ENCODE measurements at regions not wholly inside any gene's neighbourhood (a gene's known extent, or its start where the extent isn't known, plus 50 kb on each side); places are given as distances from the start of the nearest gene placed in this dataset.

DNA sequence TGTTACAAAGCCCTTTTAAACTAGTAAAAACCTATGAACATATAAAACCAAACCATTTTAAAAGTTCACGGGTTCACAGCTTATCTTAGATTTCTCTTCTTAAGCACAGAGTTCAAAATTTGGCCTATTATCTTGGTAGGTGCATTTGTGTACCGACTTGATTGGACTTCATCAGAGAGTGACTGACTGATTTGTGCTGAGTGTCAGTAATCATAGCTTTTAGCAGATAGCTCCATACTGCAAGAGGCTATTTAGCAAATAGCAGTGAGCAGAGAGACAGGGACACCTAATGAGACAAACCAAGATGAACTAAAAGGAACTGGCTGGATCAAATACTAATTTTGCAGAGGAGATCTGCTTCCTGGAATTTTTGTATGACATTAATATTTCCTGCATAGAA lies 274.5 kb downstream of the PRR16 start:
- no peaks in the 10 kb centered on the region for H3K9me3 Mint-ChIP-seq
- no peaks in the 10 kb centered on the region for H3K36me3 Mint-ChIP-seq
- no peak overlapping the region for H3K27ac Mint-ChIP-seq
- no peak for ATAC-seq
- H3K4me1 Mint-ChIP-seq = no peaks in the 10 kb centered on the region
- H3K4me3 Mint-ChIP-seq = no peak overlapping the region
- no peaks in the 10 kb centered on the region for H3K27me3 Mint-ChIP-seq

DNA sequence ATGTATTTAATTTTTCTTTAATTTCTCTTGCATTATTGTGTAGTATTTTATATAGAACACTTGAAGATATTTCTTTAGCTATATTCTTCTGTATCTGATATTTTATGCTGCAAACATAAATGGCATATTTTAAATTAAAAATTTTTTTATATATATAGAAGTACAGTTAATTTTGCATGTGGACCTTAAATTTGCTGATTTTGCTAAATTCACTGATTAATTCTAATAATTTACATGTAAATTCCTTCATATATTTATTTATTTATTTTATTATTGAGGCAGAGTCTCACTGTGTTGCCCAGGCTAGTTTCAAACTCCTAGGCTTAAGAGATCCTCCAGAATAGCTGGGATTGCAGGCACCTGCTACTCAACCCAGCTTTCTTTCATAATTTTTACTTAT lies 276.9 kb downstream of the PRR16 start:
- Mint-ChIP-seq H3K36me3 (no peaks in the 10 kb centered on the region), H3K27me3 (no peaks in the 10 kb centered on the region), H3K4me3 (no peak overlapping the region), H3K27ac (no peak overlapping the region), H3K9me3 (no peaks in the 10 kb centered on the region), H3K4me1 (no peaks in the 10 kb centered on the region)
- ATAC-seq = no peak

DNA sequence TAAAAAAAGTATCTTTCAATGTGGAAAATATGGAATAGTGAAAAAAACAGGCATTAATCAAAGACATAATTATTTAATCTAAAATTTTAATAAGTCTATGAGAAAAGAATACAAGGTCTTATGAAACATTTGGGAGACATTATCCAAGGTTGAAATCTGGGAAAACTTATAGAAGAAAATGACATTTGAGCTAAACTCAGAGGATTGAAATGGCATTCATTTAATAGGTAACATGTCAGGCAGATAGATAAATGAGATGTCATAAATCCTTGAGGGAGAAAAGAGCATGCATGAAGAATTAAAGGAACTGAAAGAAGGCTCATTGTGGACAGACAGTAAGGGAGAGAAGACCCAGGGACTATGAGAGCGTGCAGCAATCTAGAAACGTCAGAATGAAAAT lies 284.4 kb downstream of the PRR16 start:
- ATAC-seq = no peak
- H3K27me3 Mint-ChIP-seq = no peaks in the 10 kb centered on the region
- H3K27ac Mint-ChIP-seq = no peak overlapping the region
- no peaks in the 10 kb centered on the region for H3K4me1 Mint-ChIP-seq
- no peak overlapping the region for H3K4me3 Mint-ChIP-seq
- H3K36me3 Mint-ChIP-seq = no peaks in the 10 kb centered on the region
- H3K9me3 Mint-ChIP-seq = peaks cover 3% of the 10 kb centered on the region

DNA sequence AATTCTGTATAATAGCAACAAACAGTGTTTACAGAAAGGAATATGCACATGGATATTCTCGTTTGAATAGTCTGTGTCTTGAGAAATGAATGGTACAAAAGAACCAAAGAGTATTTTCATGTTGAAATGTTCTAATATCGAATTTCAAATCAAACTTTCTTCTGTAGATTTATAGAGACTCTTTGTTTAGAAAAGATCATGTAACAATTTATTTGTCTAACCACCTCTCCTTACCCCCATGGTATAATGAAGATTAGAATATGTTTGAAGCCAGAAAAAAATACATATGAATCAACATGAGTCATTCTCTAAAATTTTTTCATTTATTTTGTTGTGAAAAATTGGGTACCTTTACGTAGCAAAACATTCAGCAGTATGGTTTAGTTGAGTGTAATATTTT lies 285.6 kb downstream of the PRR16 start:
- Mint-ChIP-seq H3K27ac (no peak overlapping the region), H3K9me3 (peaks cover 3% of the 10 kb centered on the region), H3K4me3 (no peak overlapping the region), H3K27me3 (no peaks in the 10 kb centered on the region), H3K36me3 (no peaks in the 10 kb centered on the region), H3K4me1 (no peaks in the 10 kb centered on the region)
- ATAC-seq = no peak

DNA sequence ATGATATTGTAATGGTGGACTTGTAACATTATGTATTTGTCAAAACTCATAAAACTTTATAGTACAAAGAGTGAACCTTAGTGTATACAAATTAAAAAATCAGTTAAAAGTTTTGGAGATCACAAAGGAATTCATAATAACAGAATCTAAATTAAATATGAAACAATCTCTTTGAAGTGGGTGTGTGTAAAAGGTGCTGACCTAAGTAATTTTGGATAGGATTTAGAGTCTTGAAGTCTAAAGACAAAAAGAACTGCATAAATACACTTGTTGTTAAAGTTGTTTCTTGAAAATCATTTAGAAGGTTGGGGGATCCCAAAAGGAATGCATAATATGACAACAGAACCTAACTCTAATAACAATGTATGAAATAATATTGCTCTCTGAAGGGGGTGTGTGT lies 295.5 kb downstream of the PRR16 start:
- Mint-ChIP-seq H3K36me3 (no peaks in the 10 kb centered on the region), H3K27me3 (no peaks in the 10 kb centered on the region), H3K27ac (no peak overlapping the region), H3K4me3 (no peak overlapping the region), H3K9me3 (peaks cover 5% of the 10 kb centered on the region), H3K4me1 (no peaks in the 10 kb centered on the region)
- ATAC-seq = no peak

DNA sequence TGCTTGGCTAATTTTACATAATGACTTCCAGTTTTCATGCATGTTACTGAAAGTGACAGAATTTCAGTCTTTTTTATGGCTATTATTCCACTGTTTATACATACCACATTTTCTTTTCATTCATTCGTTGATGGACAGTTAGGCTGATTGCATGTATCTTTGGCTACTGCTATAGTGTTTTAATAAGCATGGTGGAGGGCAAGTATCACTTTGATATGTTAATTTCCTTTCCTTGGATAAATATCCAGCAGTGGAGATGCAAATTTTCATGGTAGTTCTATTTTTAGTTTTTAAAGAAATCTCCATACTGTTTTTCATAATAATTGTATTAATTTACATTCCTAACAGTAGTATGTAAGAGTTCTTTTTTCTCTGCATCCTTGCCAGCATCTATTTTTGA lies 297.9 kb downstream of the PRR16 start:
- Mint-ChIP-seq H3K4me3 (no peak overlapping the region), H3K4me1 (no peaks in the 10 kb centered on the region), H3K27ac (no peak overlapping the region), H3K27me3 (no peaks in the 10 kb centered on the region), H3K9me3 (peaks cover 3% of the 10 kb centered on the region), H3K36me3 (no peaks in the 10 kb centered on the region)
- ATAC-seq = no peak

DNA sequence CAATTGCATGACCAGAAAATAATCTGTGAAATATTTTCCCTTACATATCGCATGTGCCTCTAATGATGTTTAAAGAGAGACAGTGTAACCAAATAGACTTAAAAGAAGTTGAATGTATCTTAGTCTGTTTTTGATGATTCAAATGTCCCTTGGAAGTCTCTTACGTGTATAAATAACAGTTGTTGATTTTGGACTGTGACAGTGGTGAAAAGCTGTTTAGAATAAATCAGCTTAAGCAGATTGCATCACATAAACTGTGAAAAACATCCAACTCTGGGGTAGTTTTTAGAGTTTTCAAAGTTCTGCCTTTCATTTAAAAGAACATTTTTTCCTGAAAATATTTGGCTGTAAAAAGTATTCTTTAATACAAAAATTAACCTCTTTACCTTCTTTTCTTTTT lies 301.1 kb downstream of the PRR16 start:
- no peak overlapping the region for H3K4me3 Mint-ChIP-seq
- H3K9me3 Mint-ChIP-seq = no peaks in the 10 kb centered on the region
- H3K27ac Mint-ChIP-seq = no peak overlapping the region
- H3K4me1 Mint-ChIP-seq = no peaks in the 10 kb centered on the region
- ATAC-seq = no peak
- no peaks in the 10 kb centered on the region for H3K27me3 Mint-ChIP-seq
- H3K36me3 Mint-ChIP-seq = no peaks in the 10 kb centered on the region

DNA sequence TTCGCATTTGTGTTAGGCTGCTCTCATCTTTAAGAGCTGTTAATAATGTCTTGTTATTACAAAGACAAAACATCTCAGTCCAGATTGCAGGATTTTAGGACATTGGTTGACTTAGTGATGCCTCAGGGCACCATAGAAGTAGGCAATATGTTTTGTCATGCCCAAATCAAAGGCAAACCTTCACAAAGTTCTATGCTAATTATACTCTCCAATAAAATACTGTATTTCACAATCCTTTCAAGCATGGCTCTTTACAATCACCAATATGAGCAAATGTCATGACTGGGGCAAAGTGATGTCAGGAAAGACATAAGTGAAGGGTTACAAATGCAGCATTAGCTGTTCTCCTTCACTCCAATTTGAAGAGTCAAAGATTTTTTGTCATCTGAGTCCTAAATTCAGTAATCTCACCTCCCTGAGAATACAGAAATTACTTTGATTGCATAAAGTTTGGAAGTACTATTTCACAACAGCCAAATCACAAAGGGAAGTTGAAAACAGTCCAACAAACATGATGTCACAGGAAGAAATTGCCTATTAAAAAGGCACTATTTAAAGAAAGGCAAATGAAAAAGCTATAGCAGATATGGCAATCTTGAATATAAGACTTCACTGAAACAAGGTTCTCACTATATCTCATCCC lies 303.2 kb downstream of the PRR16 start:
- H3K27ac Mint-ChIP-seq = no peak overlapping the region
- H3K4me1 Mint-ChIP-seq = no peaks in the 10 kb centered on the region
- H3K9me3 Mint-ChIP-seq = peaks cover 3% of the 10 kb centered on the region
- no peak for ATAC-seq
- no peak overlapping the region for H3K4me3 Mint-ChIP-seq
- no peaks in the 10 kb centered on the region for H3K27me3 Mint-ChIP-seq
- no peaks in the 10 kb centered on the region for H3K36me3 Mint-ChIP-seq

DNA sequence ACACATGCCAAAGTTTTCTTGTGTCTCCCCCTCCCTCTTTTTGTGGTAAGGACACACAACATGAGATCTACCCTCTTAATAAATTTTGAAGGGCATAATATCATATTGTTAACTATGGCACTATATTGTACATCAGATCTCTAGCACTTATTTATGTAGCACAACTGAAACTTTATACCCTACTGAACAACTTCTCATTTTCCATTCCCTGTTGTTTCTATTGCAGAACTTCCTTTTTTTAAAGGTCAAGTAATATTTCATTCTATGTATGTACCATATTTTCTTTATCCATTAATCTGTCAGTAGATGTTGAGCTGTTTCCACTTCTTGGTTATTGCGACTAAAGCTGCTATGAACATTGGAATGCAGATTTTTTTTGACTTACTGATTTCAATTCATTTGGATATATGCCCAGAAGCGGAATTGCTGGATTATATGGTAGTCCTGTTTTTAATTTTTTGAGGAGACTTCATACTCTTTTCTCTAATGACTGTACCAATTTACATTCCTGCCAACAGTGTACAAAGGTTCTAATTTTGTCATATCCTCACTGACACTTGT lies 305.3 kb downstream of the PRR16 start:
- Mint-ChIP-seq H3K9me3 (peaks cover 3% of the 10 kb centered on the region), H3K4me3 (no peak overlapping the region), H3K36me3 (no peaks in the 10 kb centered on the region), H3K4me1 (no peaks in the 10 kb centered on the region), H3K27me3 (no peaks in the 10 kb centered on the region), H3K27ac (no peak overlapping the region)
- ATAC-seq = no peak

DNA sequence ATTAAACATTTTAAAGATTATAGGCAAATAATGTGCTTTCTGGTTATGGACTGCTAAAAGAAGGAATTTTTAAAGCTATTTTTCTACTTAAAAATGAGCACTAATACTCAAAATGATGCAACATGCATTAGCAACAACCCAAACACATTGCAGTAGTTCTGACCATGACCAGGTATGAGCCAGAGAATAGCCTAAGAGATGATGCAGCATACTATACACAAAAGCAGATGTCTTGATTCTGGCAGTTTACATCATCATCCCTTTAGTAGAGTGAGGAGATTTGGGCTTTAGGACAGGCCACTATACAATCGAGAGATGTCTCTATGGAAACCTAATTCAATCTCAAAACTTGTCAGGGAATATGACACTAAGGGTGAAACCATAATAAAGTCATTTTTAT lies 307.1 kb downstream of the PRR16 start:
- Mint-ChIP-seq H3K4me3 (no peak overlapping the region), H3K27me3 (no peaks in the 10 kb centered on the region), H3K27ac (no peak overlapping the region), H3K9me3 (peaks cover 7% of the 10 kb centered on the region), H3K4me1 (no peaks in the 10 kb centered on the region), H3K36me3 (no peaks in the 10 kb centered on the region)
- ATAC-seq = no peak

DNA sequence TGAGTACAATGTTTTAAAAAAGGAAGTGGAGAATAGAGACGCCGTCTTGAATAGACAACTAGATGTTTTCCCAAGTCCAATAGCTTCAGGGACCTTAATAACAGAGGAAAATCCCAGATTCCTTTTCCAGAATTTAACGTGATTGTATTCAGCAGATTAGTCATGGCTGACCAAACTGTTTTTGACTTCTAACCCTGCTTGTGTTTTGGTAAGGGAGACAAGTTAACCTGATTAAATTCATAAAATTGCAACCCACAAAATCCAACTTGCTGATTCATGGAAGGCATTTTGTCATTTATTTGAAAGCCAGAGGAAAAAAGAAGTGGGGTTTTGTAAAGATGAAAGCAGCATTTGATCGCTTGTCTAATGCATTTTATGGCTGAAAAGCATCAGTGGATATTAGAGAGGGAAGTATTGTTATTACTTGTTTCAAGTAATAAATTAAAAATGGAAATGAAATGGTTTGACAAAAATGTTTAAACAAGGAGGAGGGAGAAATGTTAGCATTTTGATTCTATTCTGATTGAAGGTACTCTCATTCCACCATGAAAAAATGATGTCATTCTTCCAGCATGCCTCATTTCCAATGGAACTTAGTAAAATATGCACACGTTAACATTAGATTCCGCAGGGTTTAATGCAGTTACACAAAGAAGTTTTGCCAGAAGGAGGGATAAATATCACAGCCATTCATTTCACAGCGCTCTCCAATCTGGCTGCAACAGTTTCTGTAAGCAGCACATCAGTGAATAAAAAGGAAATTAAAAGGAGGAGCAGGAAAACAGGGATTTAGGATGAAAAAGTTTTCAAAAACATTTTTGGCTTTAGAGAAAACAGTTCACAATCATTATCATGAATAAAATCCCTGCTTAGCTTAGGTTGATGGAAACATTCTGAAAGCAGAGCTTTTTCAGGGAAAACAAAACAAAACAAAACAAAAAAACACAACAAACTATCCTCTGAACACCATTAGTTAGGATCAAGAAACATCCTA lies 314.7 kb downstream of the PRR16 start:
- Mint-ChIP-seq H3K9me3 (peaks cover 4% of the 10 kb centered on the region), H3K27me3 (no peaks in the 10 kb centered on the region), H3K27ac (no peak overlapping the region), H3K36me3 (no peaks in the 10 kb centered on the region), H3K4me3 (no peak overlapping the region), H3K4me1 (no peaks in the 10 kb centered on the region)
- no peak for ATAC-seq

DNA sequence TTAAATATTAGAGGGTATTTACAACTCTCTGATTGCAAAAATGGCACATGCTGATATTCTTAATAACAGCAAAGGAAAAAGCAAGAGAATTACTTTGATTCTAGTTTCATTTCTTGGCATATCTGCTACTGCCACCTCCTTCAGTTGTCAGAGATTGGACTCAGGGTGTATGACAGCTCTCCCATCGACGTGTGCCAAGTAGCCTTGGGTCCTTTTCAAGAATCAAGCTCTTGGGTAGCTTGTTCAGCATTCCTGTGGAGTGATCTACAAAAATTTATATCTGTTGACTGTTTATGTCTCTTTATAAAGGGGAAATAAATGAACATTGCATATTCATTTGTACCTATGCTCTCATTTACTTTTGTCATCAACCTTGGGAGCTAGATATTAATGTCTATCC lies 315.6 kb downstream of the PRR16 start:
- ATAC-seq = no peak
- no peak overlapping the region for H3K4me3 Mint-ChIP-seq
- no peaks in the 10 kb centered on the region for H3K27me3 Mint-ChIP-seq
- H3K27ac Mint-ChIP-seq = no peak overlapping the region
- H3K36me3 Mint-ChIP-seq = no peaks in the 10 kb centered on the region
- H3K4me1 Mint-ChIP-seq = no peaks in the 10 kb centered on the region
- peaks cover 4% of the 10 kb centered on the region for H3K9me3 Mint-ChIP-seq

DNA sequence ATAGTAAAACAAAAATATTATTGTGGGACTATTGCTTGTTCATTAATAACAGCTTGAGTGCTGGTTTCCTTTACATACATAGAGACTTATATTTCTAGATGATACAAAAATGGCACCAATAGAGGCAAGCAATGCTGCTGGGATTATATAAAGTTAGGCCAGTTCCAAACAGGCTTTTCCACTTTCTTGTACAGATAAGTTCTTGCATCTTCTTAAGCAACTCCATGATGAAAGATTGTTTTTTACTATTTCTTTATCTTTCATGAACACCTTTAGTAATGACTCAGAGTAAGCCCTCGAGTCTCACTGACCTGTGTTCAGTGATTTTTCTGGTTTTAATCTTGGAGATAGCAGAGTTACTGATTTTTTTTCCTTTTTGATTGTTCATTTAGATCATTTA lies 324.4 kb downstream of the PRR16 start:
- Mint-ChIP-seq H3K36me3 (no peaks in the 10 kb centered on the region), H3K4me3 (no peak overlapping the region), H3K9me3 (no peaks in the 10 kb centered on the region), H3K27me3 (no peaks in the 10 kb centered on the region), H3K4me1 (no peaks in the 10 kb centered on the region), H3K27ac (no peak overlapping the region)
- ATAC-seq = no peak

DNA sequence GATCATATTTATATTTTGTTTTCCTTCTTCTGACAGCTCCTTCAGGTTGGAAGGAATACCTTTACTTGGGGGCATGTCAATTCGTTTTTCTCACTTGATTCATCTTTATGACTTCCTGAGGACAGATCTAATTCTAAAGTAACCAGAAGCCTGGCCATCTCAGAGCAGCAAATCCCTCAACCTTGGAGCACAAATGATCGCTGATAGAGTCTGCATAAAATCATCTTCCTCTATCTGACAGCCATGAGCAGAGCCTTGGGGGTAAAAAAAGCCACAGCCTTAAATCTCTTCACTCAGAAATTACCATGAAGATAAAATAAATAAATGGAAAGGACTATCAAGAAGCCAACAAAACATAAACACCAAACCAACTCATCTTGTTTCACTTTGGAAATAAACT lies 325.8 kb downstream of the PRR16 start:
- Mint-ChIP-seq H3K36me3 (no peaks in the 10 kb centered on the region), H3K27ac (no peak overlapping the region), H3K4me3 (no peak overlapping the region), H3K4me1 (no peaks in the 10 kb centered on the region), H3K9me3 (no peaks in the 10 kb centered on the region), H3K27me3 (no peaks in the 10 kb centered on the region)
- no peak for ATAC-seq

DNA sequence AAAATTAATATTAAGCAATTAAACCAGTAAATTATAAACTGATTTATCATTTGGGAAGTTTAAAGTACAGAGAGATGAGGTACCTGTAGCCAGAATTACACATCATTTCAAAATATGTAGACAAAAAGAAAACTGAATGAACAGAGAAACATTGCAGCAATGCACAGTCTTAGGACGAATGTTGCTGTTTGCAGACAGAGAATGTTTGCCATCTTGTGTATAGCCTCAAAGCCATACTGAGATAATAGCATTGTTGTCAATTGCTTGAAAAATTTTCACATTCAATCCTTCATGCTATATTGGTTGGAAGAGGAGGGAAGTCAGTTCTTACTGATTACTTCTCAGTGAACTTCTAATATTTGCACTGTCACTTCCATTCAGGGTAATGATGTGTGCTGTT lies 326.2 kb downstream of the PRR16 start:
- H3K4me3 Mint-ChIP-seq = no peak overlapping the region
- H3K36me3 Mint-ChIP-seq = no peaks in the 10 kb centered on the region
- no peak overlapping the region for H3K27ac Mint-ChIP-seq
- no peak for ATAC-seq
- no peaks in the 10 kb centered on the region for H3K4me1 Mint-ChIP-seq
- no peaks in the 10 kb centered on the region for H3K9me3 Mint-ChIP-seq
- H3K27me3 Mint-ChIP-seq = no peaks in the 10 kb centered on the region

DNA sequence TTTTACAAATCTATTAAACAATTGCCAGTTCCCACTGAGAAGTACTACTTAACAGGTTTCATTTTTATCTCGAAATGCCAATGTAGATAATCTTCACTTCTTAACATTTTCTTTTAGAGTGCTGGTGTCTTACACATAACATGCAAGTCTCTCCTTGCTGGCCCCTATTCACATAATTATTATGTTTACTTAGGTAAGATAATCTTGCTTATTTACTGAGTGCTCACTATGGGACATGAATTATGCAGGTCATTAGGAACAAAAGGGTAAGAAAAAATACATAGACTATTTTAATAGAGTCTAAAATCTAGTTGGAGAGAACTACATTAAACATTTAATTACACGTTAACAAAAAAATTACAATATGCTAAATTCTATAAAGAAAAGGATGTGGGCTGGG lies 328.4 kb downstream of the PRR16 start:
- ATAC-seq = no peak
- Mint-ChIP-seq H3K9me3 (no peaks in the 10 kb centered on the region), H3K4me3 (no peak overlapping the region), H3K27me3 (no peaks in the 10 kb centered on the region), H3K27ac (no peak overlapping the region), H3K36me3 (no peaks in the 10 kb centered on the region), H3K4me1 (no peaks in the 10 kb centered on the region)
